ENCODE measurements at regions not wholly inside any gene's neighbourhood (a gene's known extent, or its start where the extent isn't known, plus 50 kb on each side); places are given as distances from the start of the nearest gene placed in this dataset.

DNA sequence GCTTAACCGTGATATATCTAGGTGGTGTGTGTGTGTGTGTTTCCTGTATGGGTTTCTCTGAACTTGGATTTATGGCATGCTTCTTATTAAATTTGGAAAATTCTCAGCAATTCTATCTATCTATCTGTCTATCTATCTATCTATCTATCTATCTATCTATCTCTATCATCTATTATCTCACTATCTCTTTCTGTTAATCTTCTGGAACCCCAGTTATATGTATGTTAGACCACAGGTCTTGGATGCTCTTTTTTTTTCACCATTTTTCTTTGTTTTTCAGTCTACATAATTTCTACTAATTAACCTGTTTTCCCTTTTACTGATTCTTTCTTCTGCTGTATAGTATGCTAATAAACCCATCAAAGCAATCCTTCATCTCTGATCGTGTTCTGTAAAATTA, 538.0 kb downstream of the PTPRU start:
- Histone ChIP-seq H3K27me3 (no peaks in the 10 kb centered on the region), H3K4me1 (ENCODE audit: insufficient read depth) (no peaks in the 10 kb centered on the region), H3K36me3 (no peaks in the 10 kb centered on the region), H3K27ac (no peak overlapping the region), H3K4me3 (no peak overlapping the region), H3K9me3 (no peaks in the 10 kb centered on the region)
- no peak for DNase-seq
- TF ChIP-seq POLR2A (IDR thresholded peaks at IDR 0.05): no peak
- TF ChIP-seq, protein P1, sequence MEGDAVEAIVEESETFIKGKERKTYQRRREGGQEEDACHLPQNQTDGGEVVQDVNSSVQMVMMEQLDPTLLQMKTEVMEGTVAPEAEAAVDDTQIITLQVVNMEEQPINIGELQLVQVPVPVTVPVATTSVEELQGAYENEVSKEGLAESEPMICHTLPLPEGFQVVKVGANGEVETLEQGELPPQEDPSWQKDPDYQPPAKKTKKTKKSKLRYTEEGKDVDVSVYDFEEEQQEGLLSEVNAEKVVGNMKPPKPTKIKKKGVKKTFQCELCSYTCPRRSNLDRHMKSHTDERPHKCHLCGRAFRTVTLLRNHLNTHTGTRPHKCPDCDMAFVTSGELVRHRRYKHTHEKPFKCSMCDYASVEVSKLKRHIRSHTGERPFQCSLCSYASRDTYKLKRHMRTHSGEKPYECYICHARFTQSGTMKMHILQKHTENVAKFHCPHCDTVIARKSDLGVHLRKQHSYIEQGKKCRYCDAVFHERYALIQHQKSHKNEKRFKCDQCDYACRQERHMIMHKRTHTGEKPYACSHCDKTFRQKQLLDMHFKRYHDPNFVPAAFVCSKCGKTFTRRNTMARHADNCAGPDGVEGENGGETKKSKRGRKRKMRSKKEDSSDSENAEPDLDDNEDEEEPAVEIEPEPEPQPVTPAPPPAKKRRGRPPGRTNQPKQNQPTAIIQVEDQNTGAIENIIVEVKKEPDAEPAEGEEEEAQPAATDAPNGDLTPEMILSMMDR (IDR thresholded peaks at IDR 0.05): no peak
- no peak for TF ChIP-seq EP300 (IDR thresholded peaks at IDR 0.05)
- WGBS, 3 donors: 85 to 88% (median 86%) methylated on average over 2 of the region's 2 CpGs
- intact Hi-C loops (cut with DNase I): no loop called here

DNA sequence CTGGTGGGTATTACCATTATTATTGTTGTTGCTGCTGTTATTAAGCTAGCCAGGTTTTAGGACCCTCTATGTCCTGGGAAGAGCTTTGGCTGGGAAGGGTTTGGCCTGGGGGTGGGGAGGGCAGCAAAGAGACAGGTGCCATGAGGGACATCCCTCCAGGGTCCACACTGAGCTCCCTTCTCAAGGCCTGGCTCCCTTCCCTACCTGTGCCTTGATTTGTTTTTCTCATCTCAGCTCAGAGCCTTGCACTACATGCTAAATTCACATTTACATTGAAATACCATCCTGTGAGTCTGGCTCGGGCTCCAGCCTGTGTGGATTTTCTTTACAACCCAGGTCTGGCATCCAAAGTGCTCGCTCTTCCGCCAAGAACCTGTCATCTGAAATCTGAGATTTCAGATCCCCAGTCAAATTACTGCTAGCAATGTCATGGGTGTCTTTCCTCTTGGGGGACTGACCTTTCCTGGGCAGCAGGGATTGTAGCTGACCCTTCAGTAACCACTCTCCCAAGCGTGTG, 536.3 kb downstream of the PTPRU start:
- Histone ChIP-seq H3K4me3 (no peak overlapping the region), H3K4me1 (ENCODE audit: insufficient read depth) (no peaks in the 10 kb centered on the region), H3K9me3 (no peaks in the 10 kb centered on the region), H3K27ac (no peak overlapping the region), H3K36me3 (no peaks in the 10 kb centered on the region), H3K27me3 (no peaks in the 10 kb centered on the region)
- 51 to 55% (median 54%) methylated on average over 4 of the region's 4 CpGs for WGBS, 3 donors
- intact Hi-C loops (cut with DNase I): no loop called here
- TF ChIP-seq, protein P1 (IDR thresholded peaks at IDR 0.05): no peak
- no peak for TF ChIP-seq EP300 (IDR thresholded peaks at IDR 0.05)
- no peak for TF ChIP-seq POLR2A (IDR thresholded peaks at IDR 0.05)
- DNase-seq: no peak

DNA sequence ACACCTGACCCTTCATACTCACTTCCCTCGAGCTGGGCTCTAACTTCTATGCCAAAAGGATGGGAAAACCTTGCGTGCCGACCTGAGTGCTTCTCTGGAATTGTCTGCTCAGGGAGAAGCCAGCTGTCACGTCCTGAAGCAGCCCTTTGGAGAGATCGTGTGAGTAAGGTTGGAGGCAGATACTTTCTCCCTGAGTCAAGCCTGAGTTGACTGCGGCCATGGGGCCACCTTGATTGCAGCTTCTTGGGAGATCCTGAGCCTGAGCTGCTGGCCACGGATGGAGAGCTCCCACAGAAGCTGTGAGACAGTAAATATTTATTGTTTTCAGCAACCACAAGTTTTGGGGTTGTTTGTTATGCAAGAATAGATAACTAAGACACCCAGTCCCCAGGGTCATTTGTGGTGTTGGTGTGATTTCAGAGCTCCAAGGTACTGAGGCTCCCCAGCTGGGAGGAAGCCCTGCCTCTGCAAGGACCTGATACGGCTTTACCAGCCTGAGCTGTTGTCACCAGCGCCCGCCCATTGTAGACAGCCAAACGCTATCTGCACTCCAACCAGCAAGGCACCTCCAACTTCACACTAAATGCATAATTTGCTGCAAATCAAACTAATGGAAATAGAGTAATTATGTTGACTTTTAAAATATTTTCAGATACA, 531.6 kb downstream of the PTPRU start:
- Histone ChIP-seq H3K27ac (no peak overlapping the region), H3K9me3 (no peaks in the 10 kb centered on the region), H3K4me1 (ENCODE audit: insufficient read depth) (no peaks in the 10 kb centered on the region), H3K27me3 (no peaks in the 10 kb centered on the region), H3K36me3 (no peaks in the 10 kb centered on the region), H3K4me3 (no peak overlapping the region)
- 53 to 62% (median 53%) methylated on average over 11 of the region's 11 CpGs for WGBS, 3 donors
- no peak for DNase-seq
- no peak for TF ChIP-seq EP300 (IDR thresholded peaks at IDR 0.05)
- no peak for TF ChIP-seq POLR2A (IDR thresholded peaks at IDR 0.05)
- TF ChIP-seq, protein P1 (IDR thresholded peaks at IDR 0.05): no peak
- intact Hi-C loops (cut with DNase I): loop anchor here in 1 of 4 donors (5.0 kb wide), 1 partner anchor 174 kb away; no protein-coding TSS in a partner anchor

DNA sequence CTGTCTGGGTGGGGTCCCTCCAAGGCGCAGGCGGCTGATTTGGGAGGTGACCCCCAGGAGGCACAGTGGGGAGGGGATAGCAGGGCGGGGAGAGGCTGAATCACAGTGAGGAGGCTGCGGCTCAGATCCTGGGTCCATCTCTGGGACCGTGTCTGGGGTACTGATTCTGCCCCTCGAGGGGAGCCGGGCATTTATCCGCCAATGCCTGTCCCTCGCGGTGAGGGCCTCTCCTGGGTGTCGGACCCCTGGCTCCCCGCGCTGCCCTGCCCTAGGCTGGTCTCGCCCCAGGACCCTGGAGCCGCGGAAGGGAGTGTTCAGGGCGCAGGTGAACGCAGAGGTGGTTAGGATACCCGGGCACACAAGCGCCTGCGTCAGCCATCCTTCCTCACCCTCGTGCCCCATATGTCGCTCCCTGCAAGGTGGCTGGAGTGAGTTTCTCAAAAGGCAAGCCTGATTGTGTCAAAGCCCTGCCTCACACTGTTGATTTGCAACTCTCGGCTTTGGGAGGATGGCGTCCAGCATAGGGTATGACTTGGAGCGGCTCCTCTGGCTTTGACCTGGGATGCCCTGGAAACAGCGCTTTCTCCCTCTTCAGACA, 530.9 kb downstream of the PTPRU start:
- H3K27ac ChIP-seq: no peak overlapping the region
- DNase-seq: no peak

More for the DNA sequence above, 530.9 kb downstream of the PTPRU start:
- 66 to 82% (median 70%) methylated on average over 22 to 27 of the region's 27 CpGs for WGBS, 3 donors
- Histone ChIP-seq H3K4me3 (no peak overlapping the region), H3K27me3 (no peaks in the 10 kb centered on the region), H3K9me3 (no peaks in the 10 kb centered on the region), H3K36me3 (no peaks in the 10 kb centered on the region), H3K4me1 (ENCODE audit: insufficient read depth) (no peaks in the 10 kb centered on the region)
- intact Hi-C loops (cut with DNase I): loop anchor here in 1 of 4 donors (5.0 kb wide), 1 partner anchor 175 kb away; no protein-coding TSS in a partner anchor
- TF ChIP-seq, protein P1 (IDR thresholded peaks at IDR 0.05): no peak
- TF ChIP-seq POLR2A (IDR thresholded peaks at IDR 0.05) (no peak), EP300 (IDR thresholded peaks at IDR 0.05) (no peak)

Data from ovary (tissue), 7 donors.